PC-3 (cell line): ENCODE measurements at regions not wholly inside any gene's neighbourhood (a gene's known extent, or its start where the extent isn't known, plus 50 kb on each side); places are given as distances from the start of the nearest gene placed in this dataset.

ENCODE experiments used
- EZH2phosphoT487 ChIP-seq: fragments of 300-600 bp; sonication (generic); IDR thresholded peaks from 2 replicates; pipeline ENCODE4 v1.6.1; 2018; ENCODE audit warnings: mild to moderate bottlenecking, antibody characterized with exemption, low read length, borderline replicate concordance
- TF ChIP-seq, protein P1 (sequence below): fragments of 300-600 bp; sonication (generic); conservative IDR thresholded peaks from 2 replicates; pipeline ENCODE4 v1.5.1; 2017; ENCODE audit warnings: antibody characterized with exemption, low read depth, mild to moderate bottlenecking, low read length

DNA sequence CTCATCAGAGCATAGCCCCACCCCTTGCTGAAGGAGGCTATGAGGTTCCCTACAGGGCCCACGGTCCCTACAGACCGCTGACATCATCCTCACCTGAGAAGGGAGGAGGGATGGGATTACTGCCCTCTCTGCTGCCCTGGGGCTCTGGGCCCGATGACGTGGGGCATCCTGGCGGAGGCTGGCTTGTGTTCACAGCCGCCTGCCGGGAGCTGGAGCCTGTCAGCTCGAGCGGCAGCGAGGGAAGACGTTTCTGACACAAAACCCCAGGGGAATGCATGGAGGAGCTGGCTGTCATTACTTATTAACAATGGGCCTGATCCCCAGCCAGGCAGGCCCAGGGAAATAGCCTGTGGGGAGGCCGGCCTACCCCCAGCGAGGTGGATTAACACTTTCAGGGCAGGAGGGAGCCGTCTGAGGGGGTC is 106.6 kb upstream of the ATP6AP2 start:
- no peak for TF ChIP-seq EZH2phosphoT487
- TF ChIP-seq, protein P1, sequence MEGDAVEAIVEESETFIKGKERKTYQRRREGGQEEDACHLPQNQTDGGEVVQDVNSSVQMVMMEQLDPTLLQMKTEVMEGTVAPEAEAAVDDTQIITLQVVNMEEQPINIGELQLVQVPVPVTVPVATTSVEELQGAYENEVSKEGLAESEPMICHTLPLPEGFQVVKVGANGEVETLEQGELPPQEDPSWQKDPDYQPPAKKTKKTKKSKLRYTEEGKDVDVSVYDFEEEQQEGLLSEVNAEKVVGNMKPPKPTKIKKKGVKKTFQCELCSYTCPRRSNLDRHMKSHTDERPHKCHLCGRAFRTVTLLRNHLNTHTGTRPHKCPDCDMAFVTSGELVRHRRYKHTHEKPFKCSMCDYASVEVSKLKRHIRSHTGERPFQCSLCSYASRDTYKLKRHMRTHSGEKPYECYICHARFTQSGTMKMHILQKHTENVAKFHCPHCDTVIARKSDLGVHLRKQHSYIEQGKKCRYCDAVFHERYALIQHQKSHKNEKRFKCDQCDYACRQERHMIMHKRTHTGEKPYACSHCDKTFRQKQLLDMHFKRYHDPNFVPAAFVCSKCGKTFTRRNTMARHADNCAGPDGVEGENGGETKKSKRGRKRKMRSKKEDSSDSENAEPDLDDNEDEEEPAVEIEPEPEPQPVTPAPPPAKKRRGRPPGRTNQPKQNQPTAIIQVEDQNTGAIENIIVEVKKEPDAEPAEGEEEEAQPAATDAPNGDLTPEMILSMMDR: no peak
